ENCODE measurements at regions not wholly inside any gene's neighbourhood (a gene's known extent, or its start where the extent isn't known, plus 50 kb on each side); places are given as distances from the start of the nearest gene placed in this dataset.
"Not testable (repeated sequence)": the region's sequence is repeated elsewhere in the genome, so short reads cannot be mapped to it uniquely, and the experiment has no call there.

- no peak for DNase-seq (ENCODE audit: low spot score)
These were observed 99.5 kb upstream of the FHL2 start for GRCh38 chr2:105498281-105498846.

GRCh38 chr2:105497094-105497493, 98.2 kb upstream of the FHL2 start:
- DNase-seq (ENCODE audit: low spot score), result no peak

- no peak for DNase-seq (ENCODE audit: low spot score)
These were observed 97.4 kb upstream of the FHL2 start for GRCh38 chr2:105496271-105496670.

GRCh38 chr2:105494683-105495425, 96.0 kb upstream of the FHL2 start:
- DNase-seq (ENCODE audit: low spot score), result no peak

GRCh38 chr2:105490956-105491355, 92.1 kb upstream of the FHL2 start:
- peak; percentile 57 for DNase-seq (ENCODE audit: low spot score)

GRCh38 chr2:105490204-105490603, 91.4 kb upstream of the FHL2 start:
- DNase-seq (ENCODE audit: low spot score), result no peak

- DNase-seq (ENCODE audit: low spot score), result no peak
These were observed 90.5 kb upstream of the FHL2 start for GRCh38 chr2:105489168-105489878.

GRCh38 chr2:105488285-105488684, 89.4 kb upstream of the FHL2 start:
- DNase-seq (ENCODE audit: low spot score), result no peak

GRCh38 chr2:105487142-105488069, 88.6 kb upstream of the FHL2 start:
- DNase-seq (ENCODE audit: low spot score), result no peak

GRCh38 chr2:105486762-105487141, 87.9 kb upstream of the FHL2 start:
- no peak for DNase-seq (ENCODE audit: low spot score)

- DNase-seq (ENCODE audit: low spot score), result no peak
These were observed 79.8 kb upstream of the FHL2 start for GRCh38 chr2:105478670-105479069.

- DNase-seq (ENCODE audit: low spot score), result not testable (repeated sequence)
These were observed 78.3 kb upstream of the FHL2 start for GRCh38 chr2:105477050-105477620.

- no peak for DNase-seq (ENCODE audit: low spot score)
These were observed 74.2 kb upstream of the FHL2 start for GRCh38 chr2:105473011-105473410.

GRCh38 chr2:105470979-105471378, 72.1 kb upstream of the FHL2 start:
- no peak for DNase-seq (ENCODE audit: low spot score)

- DNase-seq (ENCODE audit: low spot score), result no peak
These were observed 70.9 kb upstream of the FHL2 start for GRCh38 chr2:105469781-105470180.

- no peak for DNase-seq (ENCODE audit: low spot score)
These were observed 69.8 kb upstream of the FHL2 start for GRCh38 chr2:105468582-105469042.

- no peak for DNase-seq (ENCODE audit: low spot score)
These were observed 65.5 kb upstream of the FHL2 start for GRCh38 chr2:105464325-105464724.

GRCh38 chr2:105460048-105460732, 61.3 kb upstream of the FHL2 start:
- no peak for DNase-seq (ENCODE audit: low spot score)

GRCh38 chr2:105458076-105458475, 59.2 kb upstream of the FHL2 start:
- DNase-seq (ENCODE audit: low spot score), result no peak

GRCh38 chr2:105455488-105456003, 56.7 kb upstream of the FHL2 start:
- DNase-seq (ENCODE audit: low spot score), result peak; percentile 89
